ENCODE measurements at regions not wholly inside any gene's neighbourhood (a gene's known extent, or its start where the extent isn't known, plus 50 kb on each side); places are given as distances from the start of the nearest gene placed in this dataset.
"Not testable (repeated sequence)": the region's sequence is repeated elsewhere in the genome, so short reads cannot be mapped to it uniquely, and the experiment has no call there.

GRCh38 chr10:28883741-28884423 lies 206.6 kb downstream of the BAMBI start:
- no peak overlapping the region for H3K27ac ChIP-seq
- TF ChIP-seq, protein P1, sequence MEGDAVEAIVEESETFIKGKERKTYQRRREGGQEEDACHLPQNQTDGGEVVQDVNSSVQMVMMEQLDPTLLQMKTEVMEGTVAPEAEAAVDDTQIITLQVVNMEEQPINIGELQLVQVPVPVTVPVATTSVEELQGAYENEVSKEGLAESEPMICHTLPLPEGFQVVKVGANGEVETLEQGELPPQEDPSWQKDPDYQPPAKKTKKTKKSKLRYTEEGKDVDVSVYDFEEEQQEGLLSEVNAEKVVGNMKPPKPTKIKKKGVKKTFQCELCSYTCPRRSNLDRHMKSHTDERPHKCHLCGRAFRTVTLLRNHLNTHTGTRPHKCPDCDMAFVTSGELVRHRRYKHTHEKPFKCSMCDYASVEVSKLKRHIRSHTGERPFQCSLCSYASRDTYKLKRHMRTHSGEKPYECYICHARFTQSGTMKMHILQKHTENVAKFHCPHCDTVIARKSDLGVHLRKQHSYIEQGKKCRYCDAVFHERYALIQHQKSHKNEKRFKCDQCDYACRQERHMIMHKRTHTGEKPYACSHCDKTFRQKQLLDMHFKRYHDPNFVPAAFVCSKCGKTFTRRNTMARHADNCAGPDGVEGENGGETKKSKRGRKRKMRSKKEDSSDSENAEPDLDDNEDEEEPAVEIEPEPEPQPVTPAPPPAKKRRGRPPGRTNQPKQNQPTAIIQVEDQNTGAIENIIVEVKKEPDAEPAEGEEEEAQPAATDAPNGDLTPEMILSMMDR (conservative IDR thresholded peaks at IDR 0.05) = no peak
- no peak for TF ChIP-seq ZFX (IDR thresholded peaks at IDR 0.05)

- H3K27ac ChIP-seq = no peak overlapping the region
- TF ChIP-seq ZFX (IDR thresholded peaks at IDR 0.05) = no peak
- TF ChIP-seq, protein P1 (conservative IDR thresholded peaks at IDR 0.05) = no peak
These were observed 213.0 kb downstream of the BAMBI start for GRCh38 chr10:28890121-28890950.

- TF ChIP-seq, protein P1 (conservative IDR thresholded peaks at IDR 0.05) = no peak
- no peak for TF ChIP-seq ZFX (IDR thresholded peaks at IDR 0.05)
These were observed 213.9 kb downstream of the BAMBI start for GRCh38 chr10:28891058-28891713.

DNA sequence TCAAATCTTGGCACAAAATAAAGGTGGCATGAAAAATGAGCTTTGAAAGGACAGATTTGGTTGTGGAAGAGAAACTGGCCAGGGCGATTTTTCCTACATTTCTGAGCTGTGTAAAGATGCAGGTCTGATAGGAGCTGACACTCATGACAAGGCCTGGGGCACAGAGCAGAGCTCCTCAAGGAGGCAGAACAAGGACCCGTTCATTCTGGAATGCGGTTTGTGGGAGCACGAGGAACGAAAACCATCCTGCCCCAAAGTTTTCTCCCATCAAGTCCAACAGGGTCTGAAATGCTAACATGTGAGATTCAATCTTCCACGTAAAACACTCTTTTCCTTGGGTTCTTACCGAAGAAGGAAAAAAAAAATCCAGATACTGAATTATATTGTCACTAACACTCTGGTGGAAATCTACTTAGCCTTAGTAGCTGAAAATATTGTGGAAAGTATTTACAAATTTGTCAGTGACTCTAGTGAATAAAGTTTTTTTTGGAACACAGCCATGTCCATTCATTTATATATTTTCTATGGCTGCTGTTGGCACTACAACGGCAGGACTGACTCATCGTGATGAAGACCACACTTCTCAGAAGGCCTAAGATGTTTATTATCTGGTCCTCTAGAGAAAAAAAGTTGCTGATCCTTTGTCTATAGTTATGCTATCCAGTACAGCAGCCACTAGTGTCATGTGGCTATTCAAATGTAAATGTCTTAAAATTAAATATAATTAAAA lies 215.7 kb downstream of the BAMBI start:
- no peak overlapping the region for H3K27ac ChIP-seq
- no peak for TF ChIP-seq ZFX (IDR thresholded peaks at IDR 0.05)
- TF ChIP-seq, protein P1 (conservative IDR thresholded peaks at IDR 0.05) = no peak

More at GRCh38 chr10:28891058-28891713, 213.9 kb downstream of the BAMBI start:
- H3K27ac ChIP-seq = no peak overlapping the region

GRCh38 chr10:28894146-28894545 lies 216.8 kb downstream of the BAMBI start:
- no peak overlapping the region for H3K27ac ChIP-seq
- TF ChIP-seq, protein P1 (conservative IDR thresholded peaks at IDR 0.05) = no peak
- TF ChIP-seq ZFX (IDR thresholded peaks at IDR 0.05) = no peak

DNA sequence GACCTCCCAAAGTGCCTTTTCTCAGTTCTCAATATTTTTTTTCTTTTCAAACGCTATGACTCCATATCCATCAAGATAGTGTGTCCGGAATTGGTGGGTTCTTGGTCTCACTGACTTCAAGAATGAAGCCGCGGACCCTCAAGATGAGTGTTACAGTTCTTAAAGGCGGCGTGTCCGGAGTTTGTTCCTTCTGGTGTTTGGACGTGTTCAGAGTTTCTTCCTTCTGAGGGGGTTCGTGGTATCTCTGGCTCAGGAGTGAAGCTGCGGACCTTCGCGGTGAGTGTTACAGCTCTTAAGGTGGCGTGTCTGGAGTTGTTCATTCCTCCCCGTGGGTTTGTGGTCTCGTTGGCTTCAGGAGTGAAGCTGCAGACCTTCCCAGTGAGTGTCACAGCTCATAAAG lies 218.3 kb downstream of the BAMBI start:
- not testable (repeated sequence) for H3K27ac ChIP-seq

DNA sequence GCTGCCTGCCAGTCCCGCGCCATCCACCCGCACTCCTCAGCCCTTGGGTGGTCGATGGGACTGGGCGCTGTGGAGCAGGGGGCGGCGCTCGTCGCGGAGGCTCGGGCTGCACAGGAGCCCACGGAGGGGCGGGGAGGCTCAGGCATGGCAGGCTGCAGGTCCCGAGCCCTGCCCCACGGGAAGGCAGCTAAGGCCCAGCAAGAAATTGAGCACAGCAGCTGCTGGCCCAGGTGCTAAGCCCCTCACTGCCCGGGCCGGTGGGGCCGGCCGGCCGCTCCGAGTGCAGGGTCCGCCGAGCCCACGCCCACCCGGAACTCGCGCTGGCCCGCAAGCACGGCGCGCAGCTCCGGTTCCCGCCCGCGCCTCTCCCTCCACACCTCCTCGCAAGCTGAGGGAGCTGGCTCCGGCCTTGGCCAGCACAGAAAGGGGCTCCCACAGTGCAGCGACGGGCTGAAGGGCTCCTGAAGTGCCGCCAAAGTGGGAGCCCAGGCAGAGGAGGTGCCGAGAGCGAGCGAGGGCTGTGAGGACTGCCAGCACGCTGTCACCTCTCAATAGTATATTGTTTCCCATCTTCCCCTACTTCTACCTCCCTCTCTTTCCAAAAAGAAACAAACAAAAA lies 219.6 kb downstream of the BAMBI start:
- not testable (repeated sequence) for H3K27ac ChIP-seq
